HG03571 (cell line): ENCODE measurements at regions not wholly inside any gene's neighbourhood (a gene's known extent, or its start where the extent isn't known, plus 50 kb on each side); places are given as distances from the start of the nearest gene placed in this dataset.
A peak's percentile ranks its signal among the peaks of the same experiment; 100 is the strongest.

Source experiments
- ATAC-seq: cut with Tn5 transposase; IDR thresholded peaks from one replicate; pipeline ENCODE4 v1.9.1; 2021; ENCODE audit not compliant: unreplicated experiment

- ATAC-seq, result peak; percentile 73
Observed at GRCh38 chr12:4857472-4858291, 52.0 kb upstream of the KCNA1 start.

GRCh38 chr12:4858386-4858785 lies 51.3 kb upstream of the KCNA1 start:
- ATAC-seq, result no peak

- no peak for ATAC-seq
Observed at GRCh38 chr12:4859478-4860210, 50.1 kb upstream of the KCNA1 start.
